ENCODE measurements at regions not wholly inside any gene's neighbourhood (a gene's known extent, or its start where the extent isn't known, plus 50 kb on each side); places are given as distances from the start of the nearest gene placed in this dataset.

DNA sequence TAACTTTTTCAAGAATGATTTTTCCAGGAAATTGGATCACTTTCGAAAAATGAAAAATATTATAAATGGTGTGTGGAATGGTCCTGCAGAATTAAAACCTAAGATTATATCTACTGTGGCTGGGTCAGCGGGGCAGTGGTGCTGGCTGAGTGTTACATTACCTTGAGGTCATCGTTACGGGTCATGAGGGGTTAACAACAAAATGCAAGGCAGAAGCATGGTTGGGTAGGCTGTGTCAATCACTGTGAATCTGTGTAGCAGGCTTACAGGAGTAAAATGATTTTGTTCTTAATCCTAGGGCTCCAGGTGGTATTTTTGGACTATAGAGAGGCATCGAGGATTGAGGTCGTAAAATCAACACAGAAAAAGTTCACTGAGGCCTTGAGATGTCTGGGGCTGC, 105.2 kb upstream of the AMOT start:
- no peaks in the 10 kb centered on the region for H3K27me3 ChIP-seq (replicated peaks in 1 of 7)
- H3K4me1 ChIP-seq, result no peaks in the 10 kb centered on the region
- WGBS, 5 donors, result 80 to 92% (median 91%) methylated on average over 6 of the region's 6 CpGs
- no peak overlapping the region for H3K27ac ChIP-seq
- intact Hi-C loops (cut with DNase I; ENCODE audit: low total_unique reads), result no loop called here
- H3K36me3 ChIP-seq, result no peaks in the 10 kb centered on the region
- H3K9me3 ChIP-seq, result no peaks in the 10 kb centered on the region
- DNase-seq, result no peak
- TF ChIP-seq, protein P1, sequence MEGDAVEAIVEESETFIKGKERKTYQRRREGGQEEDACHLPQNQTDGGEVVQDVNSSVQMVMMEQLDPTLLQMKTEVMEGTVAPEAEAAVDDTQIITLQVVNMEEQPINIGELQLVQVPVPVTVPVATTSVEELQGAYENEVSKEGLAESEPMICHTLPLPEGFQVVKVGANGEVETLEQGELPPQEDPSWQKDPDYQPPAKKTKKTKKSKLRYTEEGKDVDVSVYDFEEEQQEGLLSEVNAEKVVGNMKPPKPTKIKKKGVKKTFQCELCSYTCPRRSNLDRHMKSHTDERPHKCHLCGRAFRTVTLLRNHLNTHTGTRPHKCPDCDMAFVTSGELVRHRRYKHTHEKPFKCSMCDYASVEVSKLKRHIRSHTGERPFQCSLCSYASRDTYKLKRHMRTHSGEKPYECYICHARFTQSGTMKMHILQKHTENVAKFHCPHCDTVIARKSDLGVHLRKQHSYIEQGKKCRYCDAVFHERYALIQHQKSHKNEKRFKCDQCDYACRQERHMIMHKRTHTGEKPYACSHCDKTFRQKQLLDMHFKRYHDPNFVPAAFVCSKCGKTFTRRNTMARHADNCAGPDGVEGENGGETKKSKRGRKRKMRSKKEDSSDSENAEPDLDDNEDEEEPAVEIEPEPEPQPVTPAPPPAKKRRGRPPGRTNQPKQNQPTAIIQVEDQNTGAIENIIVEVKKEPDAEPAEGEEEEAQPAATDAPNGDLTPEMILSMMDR (IDR thresholded peaks at IDR 0.05 in 8 of 11, conservative IDR thresholded peaks at IDR 0.05 in 3 of 11), result no peak
- TF ChIP-seq POLR2A (IDR thresholded peaks at IDR 0.05) (no peak), POLR2AphosphoS5 (IDR thresholded peaks at IDR 0.05) (no peak)
- no peak overlapping the region for H3K4me3 ChIP-seq

DNA sequence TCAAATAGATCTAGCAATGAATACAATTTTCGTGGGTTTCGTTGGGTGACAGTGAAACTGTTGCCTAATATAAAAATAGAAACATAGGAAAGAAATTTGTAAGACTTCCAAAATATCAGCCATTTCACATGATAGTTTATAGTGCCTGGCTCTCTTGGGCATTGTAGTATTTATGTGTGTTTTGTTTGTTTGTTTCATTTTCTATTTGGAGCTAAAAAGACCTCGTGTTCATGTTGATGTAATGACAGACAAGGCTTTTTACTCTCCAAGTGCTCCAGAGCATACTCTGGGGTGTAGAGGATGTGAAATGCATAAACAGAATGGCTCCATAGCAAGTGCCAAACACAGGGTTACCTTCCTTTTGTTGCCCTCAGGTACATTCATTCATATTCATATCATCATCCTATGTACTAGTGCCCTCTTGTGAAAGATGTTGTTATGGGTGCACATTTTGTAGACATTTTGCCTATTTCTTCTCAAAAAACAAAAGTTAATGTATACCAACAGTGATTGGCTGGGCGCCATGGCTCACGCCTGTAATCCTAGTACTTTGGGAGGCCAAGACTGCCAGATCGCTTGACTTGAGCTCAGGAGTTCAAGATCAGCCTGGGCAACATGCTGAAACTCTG, 100.7 kb upstream of the AMOT start:
- Histone ChIP-seq H3K4me3 (no peak overlapping the region), H3K36me3 (no peaks in the 10 kb centered on the region), H3K9me3 (no peaks in the 10 kb centered on the region), H3K4me1 (no peaks in the 10 kb centered on the region), H3K27ac (no peak overlapping the region), H3K27me3 (replicated peaks in 1 of 7) (peaks cover 0 to 6% (median 0%) of the 10 kb centered on the region in 7 donors)
- intact Hi-C loops (cut with DNase I; ENCODE audit: low total_unique reads), result no loop called here
- TF ChIP-seq POLR2A (IDR thresholded peaks at IDR 0.05) (no peak), POLR2AphosphoS5 (IDR thresholded peaks at IDR 0.05) (no peak)
- TF ChIP-seq, protein P1 (IDR thresholded peaks at IDR 0.05 in 8 of 11, conservative IDR thresholded peaks at IDR 0.05 in 3 of 11), result no peak
- 42 to 67% (median 54%) methylated on average over 6 of the region's 6 CpGs for WGBS, 5 donors
- no peak for DNase-seq

DNA sequence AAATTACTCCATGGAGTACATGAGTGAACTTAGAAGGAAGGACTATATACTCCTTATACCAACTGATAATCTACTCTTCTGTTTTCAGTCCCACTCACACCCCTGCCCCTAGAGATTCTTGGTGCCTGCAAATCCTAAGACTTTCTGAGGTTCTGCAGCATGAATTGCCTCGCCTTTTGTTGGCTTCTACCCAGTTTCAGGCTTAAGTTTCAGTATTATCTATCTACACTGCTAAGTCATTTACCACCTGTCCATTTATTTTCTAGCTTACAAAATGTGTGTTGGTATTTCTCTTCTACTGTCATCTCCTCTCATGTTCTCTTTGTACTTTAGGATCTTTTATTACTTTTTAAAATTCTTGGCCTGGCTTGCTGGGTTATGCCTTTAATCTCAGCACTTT, 94.4 kb upstream of the AMOT start:
- DNase-seq, result no peak
- Histone ChIP-seq H3K4me1 (no peaks in the 10 kb centered on the region), H3K27ac (no peak overlapping the region), H3K9me3 (no peaks in the 10 kb centered on the region), H3K27me3 (replicated peaks in 1 of 7) (peaks cover 0 to 16% (median 0%) of the 10 kb centered on the region in 7 donors), H3K4me3 (no peak overlapping the region), H3K36me3 (no peaks in the 10 kb centered on the region)
- intact Hi-C loops (cut with DNase I; ENCODE audit: low total_unique reads), result no loop called here
- no peak for TF ChIP-seq POLR2AphosphoS5 (IDR thresholded peaks at IDR 0.05)
- TF ChIP-seq, protein P1 (IDR thresholded peaks at IDR 0.05 in 8 of 11, conservative IDR thresholded peaks at IDR 0.05 in 3 of 11), result no peak
- TF ChIP-seq POLR2A (IDR thresholded peaks at IDR 0.05), result no peak
- WGBS, 5 donors, result 39 to 80% (median 65%) methylated on average over 1 of the region's 1 CpG

DNA sequence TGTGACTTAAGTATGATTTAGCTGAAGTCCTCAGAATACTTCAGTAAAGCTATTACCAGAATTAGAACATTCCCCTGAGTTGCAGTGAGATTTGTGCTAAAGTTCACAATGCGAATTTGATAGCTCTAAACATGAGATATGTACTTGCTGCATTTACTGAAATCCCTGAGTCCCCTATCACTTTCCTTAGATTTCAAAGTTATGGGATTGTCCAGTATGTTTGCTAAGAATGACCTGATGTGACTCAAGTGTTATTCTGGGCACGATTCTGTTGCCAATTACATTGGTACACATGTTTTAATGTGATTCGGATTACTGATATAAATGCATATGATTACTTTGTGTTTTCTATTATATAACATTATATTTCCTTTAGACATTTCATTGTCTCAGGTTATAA, 91.3 kb upstream of the AMOT start:
- H3K4me1 ChIP-seq, result no peaks in the 10 kb centered on the region
- no peak for DNase-seq
- intact Hi-C loops (cut with DNase I; ENCODE audit: low total_unique reads), result no loop called here
- no peaks in the 10 kb centered on the region for H3K9me3 ChIP-seq
- peaks cover 0 to 14% (median 0%) of the 10 kb centered on the region in 7 donors for H3K27me3 ChIP-seq (replicated peaks in 1 of 7)
- 65 to 87% (median 81%) methylated on average over 3 of the region's 3 CpGs for WGBS, 5 donors
- no peak overlapping the region for H3K27ac ChIP-seq
- no peak overlapping the region for H3K4me3 ChIP-seq
- TF ChIP-seq POLR2AphosphoS5 (IDR thresholded peaks at IDR 0.05) (no peak), POLR2A (IDR thresholded peaks at IDR 0.05) (no peak)
- TF ChIP-seq, protein P1 (IDR thresholded peaks at IDR 0.05 in 8 of 11, conservative IDR thresholded peaks at IDR 0.05 in 3 of 11), result no peak
- no peaks in the 10 kb centered on the region for H3K36me3 ChIP-seq
